Activated CD4-positive, alpha-beta memory T cell treated with anti-CD3 and anti-CD28 coated beads, Interleukin-2, amount 10 ng/mL, durations not matched to agents 7 days and 5 days (primary cell): ENCODE measurements at regions not wholly inside any gene's neighbourhood (a gene's known extent, or its start where the extent isn't known, plus 50 kb on each side); places are given as distances from the start of the nearest gene placed in this dataset.
"Not testable (repeated sequence)": the region's sequence is repeated elsewhere in the genome, so short reads cannot be mapped to it uniquely, and the experiment has no call there.

ENCODE experiments used
- CTCF ChIA-PET: fragments of 350-600 bp; sonication (Branson Sonifier 250); formaldehyde crosslinking; loops from one replicate; lab custom pipeline; 2021; ENCODE audit warnings: antibody characterized with exemption, inconsistent platforms; lab: Charles Lee
- POLR2A ChIA-PET: fragments of 350-600 bp; sonication (Branson Sonifier 250); formaldehyde crosslinking; loops from one replicate; lab custom pipeline; 2021; ENCODE audit warnings: antibody characterized with exemption; lab: Charles Lee
- DNase-seq: peaks from one replicate; pipeline ENCODE4 v3.0.0-alpha.2; 2020
- H3K27ac Mint-ChIP-seq: one replicate; pipeline ENCODE4 v1.8.0; 2021; ENCODE audit warnings: mild to moderate bottlenecking, mixed read lengths
- H3K27me3 Mint-ChIP-seq: one replicate; pipeline ENCODE4 v1.8.0; 2021; ENCODE audit warnings: mixed read lengths
- H3K36me3 Mint-ChIP-seq: one replicate; pipeline ENCODE4 v1.8.0; 2021; ENCODE audit warnings: low read depth, mixed read lengths
- H3K4me1 Mint-ChIP-seq: one replicate; pipeline ENCODE4 v1.8.0; 2021; ENCODE audit warnings: mixed read lengths
- H3K4me3 Mint-ChIP-seq: one replicate; pipeline ENCODE4 v1.8.0; 2021; ENCODE audit warnings: mild to moderate bottlenecking, mixed read lengths
- H3K9me3 Mint-ChIP-seq: one replicate; pipeline ENCODE4 v1.8.0; 2021; ENCODE audit warnings: mixed read lengths

DNA sequence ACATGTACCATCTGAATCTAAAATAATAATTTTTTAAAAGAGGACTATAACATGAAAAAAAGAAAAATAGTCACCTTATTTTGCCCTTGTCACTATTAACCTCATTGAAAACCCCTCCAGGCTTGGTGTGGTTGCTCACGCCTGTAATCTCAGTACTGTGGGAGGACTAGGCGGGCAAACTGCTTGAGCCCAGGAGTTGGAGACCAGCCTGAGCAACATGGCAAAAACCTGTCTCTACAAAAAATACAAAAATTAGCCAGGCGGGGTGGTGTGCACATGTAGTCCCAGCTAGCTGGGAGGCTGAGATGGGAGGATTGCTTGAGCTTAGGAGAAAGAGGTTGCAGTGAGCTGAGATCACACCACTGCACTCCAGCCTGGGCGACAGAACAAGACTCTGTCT lies 126.3 kb upstream of the KRAS start:
- POLR2A ChIA-PET: interaction anchor here (1.1 to 4.4 kb wide), 3 partner anchors 10 to 324 kb away, joined by 3 to 31 read pairs (median 3); a partner anchor contains a TSS
- CTCF ChIA-PET: interaction anchor here (0.8 to 1.1 kb wide), 2 partner anchors 136 to 167 kb away, joined by 3 to 5 read pairs; no protein-coding TSS in a partner anchor
- H3K27ac Mint-ChIP-seq: peak overlapping the region; percentile 51
- H3K27me3 Mint-ChIP-seq: no peaks in the 10 kb centered on the region
- peaks cover 54% of the 10 kb centered on the region for H3K4me1 Mint-ChIP-seq
- H3K9me3 Mint-ChIP-seq: no peaks in the 10 kb centered on the region
- DNase-seq: no peak
- no peak overlapping the region for H3K4me3 Mint-ChIP-seq
- peaks cover 4% of the 10 kb centered on the region for H3K36me3 Mint-ChIP-seq

GRCh38 chr12:25376407-25376806 lies 125.7 kb upstream of the KRAS start:
- no peaks in the 10 kb centered on the region for H3K27me3 Mint-ChIP-seq
- no peak overlapping the region for H3K4me3 Mint-ChIP-seq
- CTCF ChIA-PET: no interaction called here
- peak overlapping the region; percentile 55 for H3K27ac Mint-ChIP-seq
- no peaks in the 10 kb centered on the region for H3K9me3 Mint-ChIP-seq
- POLR2A ChIA-PET: interaction anchor here (4.4 kb wide), 1 partner anchor 9 kb away, joined by 31 read pairs; no protein-coding TSS in a partner anchor
- peaks cover 52% of the 10 kb centered on the region for H3K4me1 Mint-ChIP-seq
- peaks cover 4% of the 10 kb centered on the region for H3K36me3 Mint-ChIP-seq
- no peak for DNase-seq

- Mint-ChIP-seq H3K4me3 (no peak overlapping the region), H3K27ac (no peak overlapping the region), H3K9me3 (no peaks in the 10 kb centered on the region), H3K36me3 (no peaks in the 10 kb centered on the region), H3K27me3 (no peaks in the 10 kb centered on the region), H3K4me1 (peaks cover 44% of the 10 kb centered on the region)
- POLR2A ChIA-PET: no interaction called here
- CTCF ChIA-PET: interaction anchor here (0.7 to 1.9 kb wide), 2 partner anchors 24 to 133 kb away, joined by 3 to 4 read pairs; no protein-coding TSS in a partner anchor
- no peak for DNase-seq
These were observed 122.5 kb upstream of the KRAS start for GRCh38 chr12:25372969-25373817.

DNA sequence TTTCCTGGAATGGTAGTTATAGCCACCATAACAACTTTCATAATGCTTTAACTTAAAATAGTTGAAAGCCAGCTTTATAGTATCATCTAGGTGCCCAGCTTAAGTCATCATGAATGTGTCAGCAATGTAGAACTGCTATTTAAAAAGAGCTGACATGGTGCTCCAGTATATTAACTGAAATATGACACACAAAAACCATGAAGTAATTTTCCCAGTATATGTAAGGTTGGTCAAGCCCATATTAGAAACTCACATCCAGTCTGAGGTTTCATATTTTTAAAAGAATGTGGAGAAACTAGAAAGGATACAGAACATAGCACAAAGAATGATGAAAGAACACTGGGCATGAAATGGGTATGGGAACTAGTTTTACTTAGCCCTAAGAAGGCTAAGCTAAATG lies 121.3 kb upstream of the KRAS start:
- Mint-ChIP-seq H3K4me1 (peaks cover 32% of the 10 kb centered on the region), H3K4me3 (no peak overlapping the region), H3K27me3 (no peaks in the 10 kb centered on the region), H3K9me3 (no peaks in the 10 kb centered on the region), H3K27ac (no peak overlapping the region), H3K36me3 (no peaks in the 10 kb centered on the region)
- ChIA-PET CTCF (no interaction called here), POLR2A (interaction anchor here (0.9 kb wide), 1 partner anchor 11 kb away, joined by 4 read pairs; no protein-coding TSS in a partner anchor)
- DNase-seq: no peak

DNA sequence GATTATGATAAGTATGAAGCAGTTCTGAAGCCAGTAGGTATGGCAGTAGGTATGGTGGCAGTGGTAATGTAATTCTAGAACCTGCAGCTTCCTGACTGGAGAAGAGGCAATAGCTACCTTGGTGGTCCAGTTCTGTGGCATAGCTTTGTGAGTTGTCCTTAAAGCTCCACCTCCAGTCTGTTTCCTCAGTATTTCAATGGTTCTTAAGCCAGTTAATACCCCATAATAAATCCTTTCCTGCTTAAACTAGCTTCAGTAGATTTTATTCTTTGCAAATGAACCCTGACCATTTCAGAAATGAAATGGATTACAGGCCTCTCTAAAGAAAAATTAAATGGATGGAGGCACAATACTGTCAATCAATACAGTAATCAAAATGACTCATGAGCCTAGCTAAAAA lies 117.8 kb upstream of the KRAS start:
- no peak for DNase-seq
- CTCF ChIA-PET: interaction anchor here (2.0 kb wide), 1 partner anchor 14 kb away, joined by 4 read pairs; no protein-coding TSS in a partner anchor
- no peaks in the 10 kb centered on the region for H3K9me3 Mint-ChIP-seq
- no peaks in the 10 kb centered on the region for H3K36me3 Mint-ChIP-seq
- POLR2A ChIA-PET: interaction anchor here (5.7 kb wide), 1 partner anchor 9 kb away, joined by 31 read pairs; no protein-coding TSS in a partner anchor
- no peak overlapping the region for H3K27ac Mint-ChIP-seq
- H3K27me3 Mint-ChIP-seq: no peaks in the 10 kb centered on the region
- H3K4me3 Mint-ChIP-seq: no peak overlapping the region
- peaks cover 32% of the 10 kb centered on the region for H3K4me1 Mint-ChIP-seq

GRCh38 chr12:25366122-25366521 lies 115.4 kb upstream of the KRAS start:
- ChIA-PET POLR2A (interaction anchor here (1.0 to 5.7 kb wide), 4 partner anchors 11 to 314 kb away, joined by 3 to 31 read pairs (median 6); partner anchors contain the start of gene KRAS), CTCF (interaction anchor here (0.5 to 2.6 kb wide), 4 partner anchors 8 to 209 kb away, joined by 3 to 11 read pairs (median 6); no protein-coding TSS in a partner anchor)
- H3K4me3 Mint-ChIP-seq: no peak overlapping the region
- H3K36me3 Mint-ChIP-seq: no peaks in the 10 kb centered on the region
- H3K27ac Mint-ChIP-seq: no peak overlapping the region
- DNase-seq: no peak
- peaks cover 3% of the 10 kb centered on the region for H3K27me3 Mint-ChIP-seq
- no peaks in the 10 kb centered on the region for H3K9me3 Mint-ChIP-seq
- peaks cover 16% of the 10 kb centered on the region for H3K4me1 Mint-ChIP-seq

DNA sequence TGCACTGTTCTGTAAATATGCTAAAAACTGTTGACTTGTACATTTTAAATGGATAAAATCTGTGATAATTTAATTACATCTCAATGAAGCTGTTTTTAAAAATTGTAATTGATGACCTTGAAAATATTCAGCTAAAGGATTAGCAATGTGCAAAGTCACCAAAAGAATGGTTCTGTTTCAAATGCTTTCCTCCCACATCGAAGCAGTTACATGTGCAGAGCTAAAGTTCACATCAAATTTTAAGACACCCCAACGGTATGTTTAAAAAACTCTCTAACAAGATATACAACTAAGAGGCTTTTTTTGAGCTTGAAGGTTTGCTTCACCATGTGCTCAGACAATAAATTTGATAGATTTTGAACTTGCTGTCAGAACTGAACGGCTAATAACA lies 114.6 kb upstream of the KRAS start:
- Mint-ChIP-seq H3K36me3 (no peaks in the 10 kb centered on the region), H3K27ac (peak overlapping the region; percentile 33), H3K9me3 (no peaks in the 10 kb centered on the region), H3K27me3 (peaks cover 5% of the 10 kb centered on the region), H3K4me3 (no peak overlapping the region), H3K4me1 (peaks cover 16% of the 10 kb centered on the region)
- ChIA-PET CTCF (interaction anchor here (1.2 to 2.6 kb wide), 5 partner anchors 9 to 124 kb away, joined by 5 to 11 read pairs (median 5); partner anchors contain the start of gene KRAS), POLR2A (interaction anchor here (0.8 to 5.7 kb wide), 7 partner anchors 12 to 314 kb away, joined by 3 to 31 read pairs (median 3); partner anchors contain the start of gene KRAS)
- no peak for DNase-seq

DNA sequence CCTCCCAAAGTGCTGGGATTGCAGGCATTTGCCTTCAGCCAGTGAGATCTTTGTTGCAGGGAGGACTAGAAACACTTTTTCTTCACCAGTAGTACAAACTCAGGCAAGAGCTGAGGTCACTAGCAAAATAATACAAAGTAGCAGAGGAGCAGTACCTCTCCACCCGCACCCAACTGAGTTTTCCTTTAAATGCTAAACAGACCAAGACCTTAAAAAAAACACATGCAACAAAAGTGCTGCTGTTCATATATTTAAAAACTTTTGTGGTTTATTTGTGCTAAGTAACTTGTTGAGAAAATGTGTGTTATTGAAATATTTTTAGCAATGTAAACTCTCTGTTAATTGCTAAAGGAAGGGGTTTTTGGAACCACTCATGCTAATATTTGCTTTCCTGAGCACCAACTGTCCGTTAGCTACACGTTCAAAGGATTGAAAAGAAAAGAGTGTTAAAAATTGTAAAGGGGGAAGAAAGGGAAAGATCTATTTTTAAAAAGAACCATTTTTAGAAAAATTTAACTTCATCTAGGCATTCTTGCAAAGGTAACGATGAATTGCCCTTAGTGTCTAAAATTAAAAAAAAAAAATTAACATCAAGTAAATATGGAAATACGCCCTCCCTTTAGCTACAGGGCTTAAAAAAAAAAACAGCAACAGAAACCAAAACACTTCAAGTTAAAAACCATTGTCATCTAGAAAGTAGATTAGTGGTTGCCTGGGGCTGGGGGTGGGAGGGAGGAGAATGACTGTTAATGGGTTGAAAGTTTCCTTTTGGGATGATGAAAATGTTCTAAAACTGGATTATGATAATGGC lies 114.0 kb upstream of the KRAS start:
- ChIA-PET CTCF (interaction anchor here (0.6 to 2.6 kb wide), 6 partner anchors 10 to 124 kb away, joined by 3 to 11 read pairs (median 5); partner anchors contain the start of gene KRAS), POLR2A (interaction anchor here (0.8 to 5.7 kb wide), 6 partner anchors 12 to 312 kb away, joined by 3 to 31 read pairs (median 4); partner anchors contain the start of gene KRAS)
- DNase-seq: peak; percentile 49
- Mint-ChIP-seq H3K4me3 (no peak overlapping the region), H3K9me3 (no peaks in the 10 kb centered on the region), H3K27me3 (peaks cover 5% of the 10 kb centered on the region), H3K4me1 (peaks cover 16% of the 10 kb centered on the region), H3K36me3 (no peaks in the 10 kb centered on the region), H3K27ac (peak overlapping the region; percentile 33)

DNA sequence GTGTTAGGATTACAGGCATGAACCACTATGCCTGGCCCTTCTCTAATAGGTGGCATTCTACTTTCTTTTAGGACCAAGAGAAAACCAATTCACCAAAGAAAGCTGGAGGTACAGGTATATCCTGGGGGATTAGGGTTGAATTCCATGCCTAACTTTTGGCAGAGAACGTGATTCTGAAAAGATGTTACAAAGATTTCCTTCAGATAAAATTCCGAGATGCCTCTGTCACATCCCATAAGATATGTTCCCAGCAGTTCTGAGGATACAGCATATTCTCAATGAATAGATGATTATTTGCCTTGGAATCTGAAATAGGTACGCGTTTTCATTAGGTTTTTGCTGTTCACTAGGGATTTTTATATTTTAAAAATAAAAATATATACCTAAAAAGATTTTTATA lies 111.9 kb upstream of the KRAS start:
- Mint-ChIP-seq H3K9me3 (no peaks in the 10 kb centered on the region), H3K27ac (no peak overlapping the region), H3K27me3 (peaks cover 8% of the 10 kb centered on the region), H3K4me1 (peaks cover 16% of the 10 kb centered on the region), H3K36me3 (no peaks in the 10 kb centered on the region), H3K4me3 (no peak overlapping the region)
- ChIA-PET CTCF (no interaction called here), POLR2A (no interaction called here)
- no peak for DNase-seq

DNA sequence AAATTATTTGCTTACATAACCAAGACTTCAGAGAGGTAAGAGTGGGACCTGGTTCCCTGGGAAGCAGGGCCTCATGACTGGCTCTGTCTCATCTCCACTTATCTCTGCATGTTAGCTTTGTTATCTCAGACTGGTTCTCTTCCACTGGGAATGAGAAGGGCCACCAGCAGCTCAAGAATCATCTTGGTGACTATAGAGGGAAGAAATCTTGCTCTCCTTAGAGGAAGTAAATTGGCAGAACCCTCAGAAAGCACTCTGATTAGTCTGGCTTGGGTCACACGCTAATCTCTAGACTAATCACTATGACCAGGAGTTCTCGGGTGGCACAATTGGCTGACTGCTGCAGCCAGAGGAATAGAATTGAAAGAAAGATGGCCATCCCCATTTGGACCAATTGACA lies 110.8 kb upstream of the KRAS start:
- ChIA-PET POLR2A (interaction anchor here (1.4 kb wide), 1 partner anchor 20 kb away, joined by 3 read pairs; no protein-coding TSS in a partner anchor), CTCF (no interaction called here)
- no peak for DNase-seq
- Mint-ChIP-seq H3K27me3 (peaks cover 8% of the 10 kb centered on the region), H3K36me3 (no peaks in the 10 kb centered on the region), H3K27ac (no peak overlapping the region), H3K4me3 (no peak overlapping the region), H3K4me1 (peaks cover 16% of the 10 kb centered on the region), H3K9me3 (no peaks in the 10 kb centered on the region)

DNA sequence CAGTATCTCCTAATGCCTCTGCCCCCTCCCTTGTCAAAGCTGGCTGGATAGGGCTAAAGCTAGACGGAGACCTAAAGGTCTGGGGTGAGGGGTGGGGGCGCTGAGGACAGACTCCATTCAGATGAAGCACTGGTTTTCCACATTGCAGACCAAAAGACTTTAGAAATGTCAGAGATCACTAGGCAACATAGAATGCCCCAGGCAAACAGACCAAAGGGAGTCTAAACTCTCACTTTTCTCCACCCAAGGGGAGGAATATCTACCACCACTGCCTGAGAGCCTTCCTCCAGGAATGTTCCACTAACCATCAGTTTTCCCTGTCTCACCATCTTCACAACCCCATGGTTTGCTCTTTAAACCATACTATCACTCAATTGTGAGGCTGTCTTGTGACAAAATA lies 106.9 kb upstream of the KRAS start:
- ChIA-PET POLR2A (no interaction called here), CTCF (no interaction called here)
- no peak overlapping the region for H3K4me3 Mint-ChIP-seq
- H3K4me1 Mint-ChIP-seq: no peaks in the 10 kb centered on the region
- peaks cover 3% of the 10 kb centered on the region for H3K9me3 Mint-ChIP-seq
- peaks cover 3% of the 10 kb centered on the region for H3K36me3 Mint-ChIP-seq
- no peak for DNase-seq
- no peak overlapping the region for H3K27ac Mint-ChIP-seq
- peaks cover 18% of the 10 kb centered on the region for H3K27me3 Mint-ChIP-seq

DNA sequence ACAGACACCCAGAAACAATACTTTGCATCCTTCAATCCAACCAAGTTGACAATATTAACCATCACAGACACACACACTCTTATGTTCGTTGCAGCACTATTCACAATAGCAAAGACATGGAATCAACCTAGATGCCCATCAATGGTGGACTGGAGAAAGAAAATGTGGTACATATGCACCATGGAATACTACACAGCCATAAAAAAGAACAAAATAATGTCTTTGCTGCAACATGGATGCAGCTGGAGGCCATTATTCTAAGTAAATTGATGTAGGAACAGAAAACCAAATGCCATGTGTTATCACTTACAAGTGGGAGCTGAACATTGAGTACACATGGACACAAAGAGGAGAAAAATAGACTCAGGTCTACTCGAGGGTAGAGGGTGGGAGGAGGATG lies 102.2 kb upstream of the KRAS start:
- H3K36me3 Mint-ChIP-seq, H3K4me3 Mint-ChIP-seq, H3K9me3 Mint-ChIP-seq, H3K27ac Mint-ChIP-seq, DNase-seq: not testable (repeated sequence)
- H3K4me1 Mint-ChIP-seq: peaks cover 12% of the 10 kb centered on the region
- peaks cover 22% of the 10 kb centered on the region for H3K27me3 Mint-ChIP-seq
- CTCF ChIA-PET: interaction anchor here (0.5 kb wide), 1 partner anchor 26 kb away, joined by 3 read pairs; no protein-coding TSS in a partner anchor
- POLR2A ChIA-PET: interaction anchor here (0.6 kb wide), 1 partner anchor 11 kb away, joined by 3 read pairs; no protein-coding TSS in a partner anchor
